ENCODE measurements at regions not wholly inside any gene's neighbourhood (a gene's known extent, or its start where the extent isn't known, plus 50 kb on each side); places are given as distances from the start of the nearest gene placed in this dataset.

DNA sequence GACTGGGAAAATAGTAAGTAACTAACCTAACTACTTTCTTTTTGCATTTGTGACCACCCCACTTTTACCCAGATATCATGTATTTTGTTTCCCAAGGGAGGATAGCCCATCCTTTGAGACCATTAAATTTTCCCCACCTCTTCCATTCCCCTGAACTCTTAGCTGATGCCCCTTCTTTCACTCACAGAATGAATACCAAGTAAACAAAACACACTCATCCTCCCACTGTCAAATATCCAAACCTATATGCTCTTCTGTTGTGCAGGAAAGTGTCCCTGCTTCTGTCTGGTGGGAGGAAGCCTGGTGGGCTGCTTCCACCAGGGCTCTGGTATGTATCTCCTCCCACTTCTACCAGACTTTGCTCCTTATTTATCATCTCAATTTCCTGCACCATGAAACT, 64.6 kb upstream of the PARD3B start:
- no peak for DNase-seq (ENCODE audit: extremely low spot score)
- TF ChIP-seq, protein P1, sequence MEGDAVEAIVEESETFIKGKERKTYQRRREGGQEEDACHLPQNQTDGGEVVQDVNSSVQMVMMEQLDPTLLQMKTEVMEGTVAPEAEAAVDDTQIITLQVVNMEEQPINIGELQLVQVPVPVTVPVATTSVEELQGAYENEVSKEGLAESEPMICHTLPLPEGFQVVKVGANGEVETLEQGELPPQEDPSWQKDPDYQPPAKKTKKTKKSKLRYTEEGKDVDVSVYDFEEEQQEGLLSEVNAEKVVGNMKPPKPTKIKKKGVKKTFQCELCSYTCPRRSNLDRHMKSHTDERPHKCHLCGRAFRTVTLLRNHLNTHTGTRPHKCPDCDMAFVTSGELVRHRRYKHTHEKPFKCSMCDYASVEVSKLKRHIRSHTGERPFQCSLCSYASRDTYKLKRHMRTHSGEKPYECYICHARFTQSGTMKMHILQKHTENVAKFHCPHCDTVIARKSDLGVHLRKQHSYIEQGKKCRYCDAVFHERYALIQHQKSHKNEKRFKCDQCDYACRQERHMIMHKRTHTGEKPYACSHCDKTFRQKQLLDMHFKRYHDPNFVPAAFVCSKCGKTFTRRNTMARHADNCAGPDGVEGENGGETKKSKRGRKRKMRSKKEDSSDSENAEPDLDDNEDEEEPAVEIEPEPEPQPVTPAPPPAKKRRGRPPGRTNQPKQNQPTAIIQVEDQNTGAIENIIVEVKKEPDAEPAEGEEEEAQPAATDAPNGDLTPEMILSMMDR (IDR thresholded peaks at IDR 0.05; ENCODE audit: control extremely low read depth, extremely low read depth, low read depth, missing control alignments) = no peak
- ChIA-PET POLR2A (no interaction called here), CTCF (interaction anchor here (1.3 to 1.4 kb wide), 2 partner anchors 8 to 11 kb away, joined by 3 to 4 read pairs; no protein-coding TSS in a partner anchor)

DNA sequence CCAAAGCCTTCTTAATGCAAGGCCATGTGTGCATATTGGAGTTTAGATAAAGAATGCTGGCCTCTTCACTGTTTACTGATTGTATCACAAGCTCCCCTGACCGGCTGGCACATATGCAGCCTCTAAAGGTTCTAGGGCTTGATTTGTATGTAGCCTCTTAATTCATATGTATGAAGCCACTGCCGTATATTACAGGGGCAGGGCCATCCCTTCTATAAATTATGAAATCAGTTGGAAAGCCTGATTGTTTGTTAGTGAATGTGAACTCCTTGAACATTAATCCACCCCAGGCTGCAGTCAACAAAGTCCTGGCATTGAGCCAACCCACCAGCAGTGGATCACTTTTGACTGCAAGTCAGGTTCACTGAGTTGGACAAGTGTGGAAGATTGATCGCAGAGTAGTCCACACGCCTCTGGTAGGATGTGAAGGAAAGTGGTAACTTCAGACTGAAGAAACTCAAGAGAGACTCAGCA, 61.6 kb upstream of the PARD3B start:
- TF ChIP-seq, protein P1 (IDR thresholded peaks at IDR 0.05; ENCODE audit: control extremely low read depth, extremely low read depth, low read depth, missing control alignments) = no peak
- no peak for DNase-seq (ENCODE audit: extremely low spot score)
- CTCF ChIA-PET = no interaction called here
- POLR2A ChIA-PET = no interaction called here

DNA sequence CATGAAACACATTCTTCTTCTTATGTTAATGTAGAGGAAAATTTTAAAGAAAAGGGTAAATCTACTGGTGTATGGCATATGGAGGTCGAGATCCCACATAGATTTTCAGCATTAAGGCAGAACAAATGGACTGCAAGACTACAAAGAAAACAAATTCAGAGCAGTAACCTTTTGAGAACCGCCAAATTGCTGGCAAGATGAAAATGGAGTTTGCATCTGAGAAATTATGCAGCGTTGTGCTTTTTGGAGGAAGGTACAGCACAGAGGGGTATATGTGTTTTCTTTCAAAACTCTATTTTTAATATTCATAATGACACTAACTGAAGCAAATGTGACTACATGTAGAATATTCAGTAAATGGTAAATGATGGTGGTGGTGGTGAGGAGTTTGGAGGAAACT, 59.0 kb upstream of the PARD3B start:
- TF ChIP-seq, protein P1 (IDR thresholded peaks at IDR 0.05; ENCODE audit: control extremely low read depth, extremely low read depth, low read depth, missing control alignments) = no peak
- CTCF ChIA-PET = no interaction called here
- no peak for DNase-seq (ENCODE audit: extremely low spot score)
- POLR2A ChIA-PET = no interaction called here

DNA sequence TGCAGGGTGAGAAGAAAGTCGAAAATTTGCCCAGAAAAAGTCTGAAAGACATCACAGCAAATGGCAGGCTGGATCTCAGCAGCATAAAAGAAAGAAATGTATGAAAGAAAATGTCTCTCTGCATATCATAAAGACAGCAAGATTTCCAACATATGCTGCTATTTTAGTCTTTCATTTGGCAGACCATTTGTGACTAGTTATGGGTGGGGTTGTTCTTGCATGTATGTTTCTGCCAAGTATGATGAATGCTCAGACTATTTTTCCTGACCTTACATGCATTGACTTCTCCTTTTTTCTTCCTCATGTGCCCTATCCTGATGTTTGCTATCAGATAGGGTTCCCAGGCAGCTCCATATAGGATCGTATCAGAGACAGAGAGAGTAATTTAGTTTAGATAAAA, 58.5 kb upstream of the PARD3B start:
- TF ChIP-seq, protein P1 (IDR thresholded peaks at IDR 0.05; ENCODE audit: control extremely low read depth, extremely low read depth, low read depth, missing control alignments) = no peak
- ChIA-PET POLR2A (no interaction called here), CTCF (no interaction called here)
- DNase-seq (ENCODE audit: extremely low spot score) = no peak

DNA sequence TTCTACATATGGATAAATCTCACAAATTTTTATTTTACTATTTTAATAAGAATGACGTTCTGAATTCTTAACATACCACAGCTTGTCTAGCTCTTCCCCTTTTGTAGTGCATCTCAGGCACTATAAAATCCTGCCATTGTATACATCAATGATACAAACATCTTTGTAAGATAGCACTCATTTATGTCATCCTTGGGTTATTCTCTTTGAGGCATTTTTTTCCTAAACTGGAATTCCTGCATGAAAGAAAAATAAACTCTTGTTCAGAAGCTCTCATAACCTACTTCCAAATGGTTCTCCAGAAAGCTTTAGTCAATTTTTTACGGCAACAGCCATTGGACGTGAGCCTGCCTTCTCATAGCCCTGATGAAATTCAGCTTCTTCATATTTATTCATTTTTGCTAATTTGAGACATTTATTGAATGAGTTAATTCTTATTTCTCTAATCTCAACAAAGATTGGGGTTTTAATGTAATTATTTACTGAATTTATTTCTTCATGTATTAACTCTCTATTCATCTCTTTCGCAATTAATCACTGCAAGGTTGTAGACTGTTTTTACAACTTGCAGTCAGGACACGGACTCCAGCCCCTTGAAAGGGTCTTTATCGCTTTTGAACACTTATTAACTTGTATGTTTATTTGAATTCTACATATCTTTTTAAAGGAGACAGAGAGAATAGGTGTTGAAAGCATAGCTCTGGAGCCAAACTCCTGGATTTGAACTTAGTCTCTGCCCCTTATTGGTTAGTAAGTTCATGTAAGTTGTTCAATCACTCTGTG, 57.6 kb upstream of the PARD3B start:
- no peak for DNase-seq (ENCODE audit: extremely low spot score)
- TF ChIP-seq, protein P1 (IDR thresholded peaks at IDR 0.05; ENCODE audit: control extremely low read depth, extremely low read depth, low read depth, missing control alignments) = no peak
- ChIA-PET POLR2A (no interaction called here), CTCF (no interaction called here)

DNA sequence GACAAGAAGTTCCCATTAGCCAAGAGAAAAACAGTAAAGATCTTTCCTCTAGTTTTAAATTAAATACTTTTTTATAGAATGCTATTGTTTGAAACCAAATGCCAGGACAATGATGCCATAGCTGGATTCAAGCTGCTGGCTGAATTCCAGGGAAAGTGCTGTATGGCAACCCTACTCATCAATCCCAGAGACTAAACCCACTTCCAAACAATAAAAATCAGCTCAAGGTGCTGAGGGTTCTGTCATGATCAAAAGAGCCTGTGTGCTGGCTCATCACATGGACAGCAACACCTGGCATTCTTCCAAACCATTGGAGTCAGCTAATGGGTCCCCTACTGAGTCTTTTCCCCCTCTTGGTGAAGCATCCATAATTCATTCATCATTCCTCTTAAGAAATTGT, 53.7 kb upstream of the PARD3B start:
- DNase-seq (ENCODE audit: extremely low spot score) = no peak
- POLR2A ChIA-PET = no interaction called here
- CTCF ChIA-PET = interaction anchor here (1.1 kb wide), 1 partner anchor 12 kb away, joined by 3 read pairs; no protein-coding TSS in a partner anchor
- TF ChIP-seq, protein P1 (IDR thresholded peaks at IDR 0.05; ENCODE audit: control extremely low read depth, extremely low read depth, low read depth, missing control alignments) = no peak

Measured in GM10248 (cell line).